ENCODE measurements at regions not wholly inside any gene's neighbourhood (a gene's known extent, or its start where the extent isn't known, plus 50 kb on each side); places are given as distances from the start of the nearest gene placed in this dataset.

DNA sequence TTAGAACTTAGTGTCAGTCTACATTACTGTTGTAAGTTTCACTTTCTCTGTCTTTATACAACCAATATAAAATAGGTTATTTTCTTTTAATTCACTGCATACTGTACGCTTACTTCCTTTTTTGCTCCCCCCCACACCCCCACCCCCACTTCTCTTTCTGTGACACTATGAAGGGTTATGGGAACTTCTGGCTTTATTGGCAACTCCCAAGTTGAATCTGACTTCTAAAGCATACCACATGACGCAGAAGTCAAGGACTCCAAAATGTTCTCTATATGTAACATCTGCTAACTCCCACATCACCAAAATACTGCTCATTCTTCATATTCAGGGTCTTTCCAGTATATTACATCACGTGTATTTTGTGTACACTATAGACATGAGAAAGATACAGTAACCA, 81.2 kb upstream of the ATXN7L3B start:
- DNase-seq (ENCODE audit: low read depth): no peak

DNA sequence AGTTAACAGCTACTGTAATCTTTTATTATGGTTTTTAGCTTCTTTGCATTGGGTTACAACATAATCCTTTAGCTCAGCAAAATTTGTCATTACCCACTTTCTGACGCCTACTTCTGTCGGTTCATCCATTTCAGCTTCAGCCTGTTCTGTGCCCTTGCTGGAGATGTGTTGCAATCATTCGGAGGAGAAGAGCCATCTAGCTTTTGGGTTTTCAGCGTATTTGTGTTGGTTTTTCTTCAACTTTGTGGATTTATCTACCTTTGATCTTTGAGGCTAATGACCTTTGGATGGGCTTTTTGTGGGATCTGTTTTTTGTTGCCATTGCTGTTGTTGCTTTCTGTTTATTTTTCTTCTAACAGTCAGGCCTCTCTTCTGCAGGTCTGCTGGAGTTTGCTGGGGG, 69.2 kb upstream of the ATXN7L3B start:
- no peak for DNase-seq (ENCODE audit: low read depth)

DNA sequence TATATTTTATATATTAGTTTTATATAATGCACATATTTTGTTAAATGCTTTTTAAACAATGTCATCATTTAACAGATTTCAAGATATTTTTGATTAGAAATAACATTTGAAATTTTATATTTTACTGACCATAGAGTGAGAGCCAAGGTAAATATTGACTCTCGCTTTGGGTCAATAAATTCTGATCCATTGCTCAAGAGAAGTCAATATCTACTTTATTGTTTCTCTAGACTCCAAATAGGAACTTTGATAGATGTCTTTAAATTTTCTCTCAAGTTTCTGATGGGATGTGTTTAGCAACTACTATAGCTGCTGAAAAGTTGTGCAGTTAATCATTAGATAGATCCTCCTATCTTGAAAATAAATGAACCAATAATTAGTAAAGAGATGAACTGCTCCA, 61.4 kb upstream of the ATXN7L3B start:
- DNase-seq (ENCODE audit: low read depth): no peak

DNA sequence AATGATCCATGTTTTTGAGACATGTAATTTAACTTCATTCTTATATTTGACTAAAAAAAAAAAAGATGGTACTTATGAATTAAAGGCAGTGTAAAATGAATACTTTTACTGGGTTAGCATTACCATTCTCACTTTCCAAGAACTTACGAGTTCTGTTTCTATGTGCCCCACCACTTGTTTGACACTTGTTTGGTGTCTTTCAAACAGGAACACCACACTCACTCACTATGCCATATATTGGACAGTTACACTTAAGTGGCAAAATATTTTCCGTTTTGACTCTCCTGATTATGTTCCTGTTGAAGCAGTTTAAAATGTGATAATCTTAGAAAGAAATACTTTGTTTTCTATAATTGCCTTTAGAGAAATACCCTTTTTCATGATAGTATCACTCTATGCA, 56.6 kb upstream of the ATXN7L3B start:
- no peak for DNase-seq (ENCODE audit: low read depth)

DNA sequence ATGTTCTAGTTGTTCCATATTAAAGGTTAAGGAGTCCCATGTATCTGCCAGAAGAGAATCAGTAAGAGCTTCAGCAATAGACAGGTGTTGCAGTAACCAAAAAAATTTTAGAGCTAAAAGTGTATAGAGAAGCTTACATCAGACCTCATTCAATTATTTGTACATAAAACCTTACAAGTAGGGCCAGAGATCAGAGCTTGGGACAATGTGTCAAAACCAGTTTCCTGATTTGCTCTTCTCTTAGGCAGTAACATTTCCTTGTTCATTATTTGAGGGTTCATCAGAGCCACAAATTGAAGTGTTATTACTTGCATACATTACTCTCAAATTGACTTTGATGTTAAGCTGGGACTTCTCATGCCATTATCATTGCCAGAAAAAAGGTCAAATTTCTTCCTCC, 55.5 kb upstream of the ATXN7L3B start:
- DNase-seq (ENCODE audit: low read depth): no peak

DNA sequence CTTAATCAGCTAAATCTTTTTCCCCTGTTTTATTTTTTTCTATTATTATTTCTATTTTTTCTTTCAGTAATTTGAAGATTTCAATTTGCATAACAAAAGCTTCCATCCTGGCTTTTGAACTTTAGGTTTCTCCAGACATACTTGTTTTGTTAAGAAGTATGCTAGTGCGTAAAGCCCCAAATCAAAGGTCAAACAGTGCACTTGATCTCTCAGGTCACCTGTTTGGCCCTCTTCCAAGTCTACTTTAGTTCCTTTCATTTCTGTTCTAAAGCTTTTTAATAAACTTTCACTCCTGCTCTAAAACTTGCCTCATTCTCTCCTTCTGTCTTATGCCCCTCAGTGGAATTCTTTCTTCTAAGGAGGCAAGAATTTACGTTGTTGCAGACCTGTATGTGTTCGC, 54.6 kb upstream of the ATXN7L3B start:
- no peak for DNase-seq (ENCODE audit: low read depth)
